ENCODE measurements at regions not wholly inside any gene's neighbourhood (a gene's known extent, or its start where the extent isn't known, plus 50 kb on each side); places are given as distances from the start of the nearest gene placed in this dataset.
"Not testable (repeated sequence)": the region's sequence is repeated elsewhere in the genome, so short reads cannot be mapped to it uniquely, and the experiment has no call there.

DNA sequence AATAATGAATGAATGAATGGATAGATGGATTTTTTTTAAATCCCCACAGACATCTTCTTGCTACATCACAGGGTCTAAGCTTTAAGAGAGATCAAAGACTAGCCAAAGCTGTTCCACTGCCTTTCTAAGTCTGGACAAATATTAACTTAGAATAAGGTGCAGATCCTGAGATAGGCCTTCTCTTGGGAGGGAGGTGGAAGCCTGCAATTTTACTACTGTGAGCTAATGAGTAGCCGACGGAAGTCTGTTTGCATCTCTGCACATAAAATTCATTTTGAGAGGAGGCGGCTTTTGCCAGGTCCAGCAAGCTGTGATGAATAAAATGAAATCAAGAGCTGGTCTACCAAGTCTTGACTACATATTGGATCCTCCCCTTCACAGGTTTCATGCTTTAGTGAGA lies 484.9 kb downstream of the TMEM38B start:
- Mint-ChIP-seq H3K36me3 (ENCODE audit: insufficient read depth in 1 of 3, low read depth in 3 of 3) (no peaks in the 10 kb centered on the region), H3K9me3 (no peaks in the 10 kb centered on the region; a peak in 1 of 5 replicates), H3K27me3 (ENCODE audit: low read depth) (no peaks in the 10 kb centered on the region), H3K27ac (no peak overlapping the region), H3K4me3 (no peak overlapping the region), H3K4me1 (peaks cover 5 to 6% of the 10 kb centered on the region in 2 experiments)
- no peak overlapping the region for H2BK12ac ChIP-seq (ENCODE audit: insufficient read length, low read depth, low read length)
- no peaks in the 10 kb centered on the region for H3K9me3 ChIP-seq (ENCODE audit: control insufficient read depth, low read depth, low read length)
- no peaks in the 10 kb centered on the region for H3K23me2 ChIP-seq (ENCODE audit: insufficient read length, low read depth, low read length, poor library complexity, severe bottlenecking)
- H2BK15ac ChIP-seq (ENCODE audit: low read depth, low read length), result no peak overlapping the region
- no peak overlapping the region for H3K27ac ChIP-seq (ENCODE audit: insufficient read length, low read depth, low read length)
- no peak overlapping the region for H2AFZ ChIP-seq (ENCODE audit: low read length)
- no peak overlapping the region for H4K91ac ChIP-seq (ENCODE audit: insufficient read length, low read depth, low read length)
- H3K4me2 ChIP-seq (ENCODE audit: insufficient read depth, insufficient read length, low read length), result no peak overlapping the region
- no peaks in the 10 kb centered on the region for H4K20me1 ChIP-seq (ENCODE audit: control insufficient read depth, insufficient read depth, insufficient read length)
- no peaks in the 10 kb centered on the region for H3K79me2 ChIP-seq (ENCODE audit: insufficient read depth, low read length)
- no peak overlapping the region for H3K23ac ChIP-seq (ENCODE audit: insufficient read length, low read depth, low read length)
- H4K5ac ChIP-seq (ENCODE audit: insufficient read length, low read depth, low read length), result no peak overlapping the region
- H3K79me1 ChIP-seq (ENCODE audit: insufficient read depth, low read depth, low read length, poor library complexity, severe bottlenecking), result no peaks in the 10 kb centered on the region
- H3K14ac ChIP-seq (ENCODE audit: insufficient read depth, low read length), result no peak overlapping the region
- no peak for TF ChIP-seq CTCF (conservative IDR thresholded peaks at IDR 0.05)
- H4K8ac ChIP-seq (replicated peaks; ENCODE audit: insufficient read length, low read depth, low read length), result no peak overlapping the region
- DNase-seq, result no peak
- no peak overlapping the region for H2BK120ac ChIP-seq (ENCODE audit: low read depth, low read length, poor library complexity, severe bottlenecking)
- no CpG with 5 or more reads among the region's 3 CpGs for WGBS (ENCODE audit: extremely low coverage, insufficient read length, low lambda C conversion rate)
- no peak overlapping the region for H2BK20ac ChIP-seq (ENCODE audit: low read depth, low read length, poor library complexity, severe bottlenecking)
- no peak overlapping the region for H2BK5ac ChIP-seq (ENCODE audit: insufficient read length, low read length)
- no peak overlapping the region for H3K9ac ChIP-seq (ENCODE audit: extremely low read depth, insufficient read length, low read length)
- H3K4ac ChIP-seq (ENCODE audit: low read depth, low read length), result no peak overlapping the region
- no peaks in the 10 kb centered on the region for H3K27me3 ChIP-seq (ENCODE audit: insufficient read depth, low read length)
- H3K56ac ChIP-seq (ENCODE audit: insufficient read length, low read depth, low read length), result no peak overlapping the region
- no peak overlapping the region for H3T11ph ChIP-seq (ENCODE audit: low read length)
- no peak overlapping the region for H3K18ac ChIP-seq (ENCODE audit: insufficient read length, low read depth, low read length)
- H3K4me1 ChIP-seq (ENCODE audit: insufficient read depth, low read length), result no peaks in the 10 kb centered on the region
- no peak overlapping the region for H2AK5ac ChIP-seq (ENCODE audit: insufficient read length, low read length)

DNA sequence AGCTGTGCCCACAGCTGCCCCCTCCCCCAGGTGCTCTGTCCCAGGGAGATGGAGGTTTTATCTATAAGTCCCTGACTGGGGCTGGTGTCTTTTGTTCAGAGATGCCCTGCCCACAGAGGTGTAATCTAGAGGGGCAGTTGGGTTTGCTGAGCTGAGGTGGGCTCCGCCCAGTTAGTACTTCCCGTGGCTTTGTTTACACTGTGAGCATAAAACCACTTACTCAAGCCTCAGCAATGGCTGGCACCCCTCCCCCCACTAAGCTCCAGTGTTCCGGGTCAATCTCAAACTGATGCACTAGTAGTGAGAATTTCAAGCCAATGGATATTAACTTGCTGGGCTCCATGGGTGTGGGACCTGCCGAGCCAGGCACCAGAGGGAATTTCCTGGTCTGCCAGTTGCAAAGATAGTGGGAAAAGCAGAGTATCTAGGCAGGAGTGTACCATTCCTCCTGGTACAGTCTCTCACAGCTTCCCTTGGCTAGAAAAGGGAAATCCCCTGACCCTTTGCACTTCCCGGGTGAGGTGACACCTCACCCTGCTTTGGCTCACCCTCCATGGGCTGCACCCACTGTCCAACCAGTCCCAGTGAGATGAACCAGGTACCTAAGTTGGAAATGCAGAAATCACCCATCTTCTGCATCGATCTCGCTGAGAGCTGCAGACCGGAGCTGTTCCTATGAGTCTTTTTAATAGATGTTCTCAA lies 509.6 kb downstream of the TMEM38B start:
- H3K4ac ChIP-seq (ENCODE audit: low read depth, low read length); H3K27ac ChIP-seq (ENCODE audit: insufficient read length, low read depth, low read length); H3K56ac ChIP-seq (ENCODE audit: insufficient read length, low read depth, low read length); H3K36me3 Mint-ChIP-seq (ENCODE audit: insufficient read depth in 1 of 3, low read depth in 3 of 3); H3K4me1 ChIP-seq (ENCODE audit: insufficient read depth, low read length); H3K14ac ChIP-seq (ENCODE audit: insufficient read depth, low read length); H2BK5ac ChIP-seq (ENCODE audit: insufficient read length, low read length); H2AFZ ChIP-seq (ENCODE audit: low read length); H3K4me3 Mint-ChIP-seq; H3K27me3 ChIP-seq (ENCODE audit: insufficient read depth, low read length); H3K4me2 ChIP-seq (ENCODE audit: insufficient read depth, insufficient read length, low read length); H3K27ac Mint-ChIP-seq; H4K20me1 ChIP-seq (ENCODE audit: control insufficient read depth, insufficient read depth, insufficient read length); H3T11ph ChIP-seq (ENCODE audit: low read length); H3K27me3 Mint-ChIP-seq (ENCODE audit: low read depth); H2BK15ac ChIP-seq (ENCODE audit: low read depth, low read length); H3K23me2 ChIP-seq (ENCODE audit: insufficient read length, low read depth, low read length, poor library complexity, severe bottlenecking); H3K9ac ChIP-seq (ENCODE audit: extremely low read depth, insufficient read length, low read length); H3K79me1 ChIP-seq (ENCODE audit: insufficient read depth, low read depth, low read length, poor library complexity, severe bottlenecking); H3K79me2 ChIP-seq (ENCODE audit: insufficient read depth, low read length); H2AK5ac ChIP-seq (ENCODE audit: insufficient read length, low read length); H4K91ac ChIP-seq (ENCODE audit: insufficient read length, low read depth, low read length); H3K18ac ChIP-seq (ENCODE audit: insufficient read length, low read depth, low read length); H2BK20ac ChIP-seq (ENCODE audit: low read depth, low read length, poor library complexity, severe bottlenecking); H3K9me3 ChIP-seq (ENCODE audit: control insufficient read depth, low read depth, low read length); H2BK120ac ChIP-seq (ENCODE audit: low read depth, low read length, poor library complexity, severe bottlenecking); H4K8ac ChIP-seq (replicated peaks; ENCODE audit: insufficient read length, low read depth, low read length); H4K5ac ChIP-seq (ENCODE audit: insufficient read length, low read depth, low read length); H3K23ac ChIP-seq (ENCODE audit: insufficient read length, low read depth, low read length); H2BK12ac ChIP-seq (ENCODE audit: insufficient read length, low read depth, low read length): not testable (repeated sequence)
- DNase-seq, result peak; percentile 33
- WGBS (ENCODE audit: extremely low coverage, insufficient read length, low lambda C conversion rate), result no CpG with 5 or more reads among the region's 8 CpGs
- Mint-ChIP-seq H3K9me3 (peaks cover under 1 to 17% of the 10 kb centered on the region in 2 experiments; a peak in 4 of 5 replicates), H3K4me1 (peaks cover 9 to 13% of the 10 kb centered on the region in 2 experiments)

Data from H9 (cell line).